Upper lobe of left lung (tissue), 4 donors: ENCODE measurements at regions not wholly inside any gene's neighbourhood (a gene's known extent, or its start where the extent isn't known, plus 50 kb on each side); places are given as distances from the start of the nearest gene placed in this dataset.

Experiments used
- EP300 ChIP-seq, 4 donors: sonication (generic); formaldehyde crosslinking; IDR thresholded peaks; one replicate each; pipeline ENCODE4 v1.5.1; 2017; ENCODE audit warnings: antibody characterized with exemption in 4 of 4, control low read depth in 2 of 4
- TF ChIP-seq, protein P1 (sequence below), 6 experiments: fragments of 450-650 bp in 4 of 6; fragments of 200-600 bp in 2 of 6; sonication (generic) in 2 of 6; IDR thresholded peaks; one replicate each; pipeline ENCODE4 v1.5.1; 2016 to 2019; ENCODE audit warnings: antibody characterized with exemption in 6 of 6

DNA sequence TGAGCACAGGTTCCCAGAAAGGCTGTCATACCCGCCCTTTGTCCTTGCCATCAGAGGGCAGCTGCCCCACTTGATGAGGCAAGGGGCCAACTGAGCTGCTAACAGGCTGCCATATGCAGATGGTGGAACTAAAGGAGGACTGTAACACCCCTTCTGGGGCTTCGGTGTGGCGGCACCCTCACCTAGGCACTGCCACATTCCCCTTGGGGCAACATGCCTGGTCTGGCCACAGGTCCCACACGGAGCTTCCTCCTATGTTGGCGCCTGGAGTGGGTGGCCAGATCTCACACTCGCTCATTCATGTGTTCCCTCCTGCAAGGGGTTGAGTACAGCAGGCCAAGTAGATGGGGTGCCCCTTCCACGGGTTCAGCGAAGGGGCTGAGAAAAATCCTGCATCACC, 777.4 kb upstream of the CHD1 start:
- TF ChIP-seq, protein P1, sequence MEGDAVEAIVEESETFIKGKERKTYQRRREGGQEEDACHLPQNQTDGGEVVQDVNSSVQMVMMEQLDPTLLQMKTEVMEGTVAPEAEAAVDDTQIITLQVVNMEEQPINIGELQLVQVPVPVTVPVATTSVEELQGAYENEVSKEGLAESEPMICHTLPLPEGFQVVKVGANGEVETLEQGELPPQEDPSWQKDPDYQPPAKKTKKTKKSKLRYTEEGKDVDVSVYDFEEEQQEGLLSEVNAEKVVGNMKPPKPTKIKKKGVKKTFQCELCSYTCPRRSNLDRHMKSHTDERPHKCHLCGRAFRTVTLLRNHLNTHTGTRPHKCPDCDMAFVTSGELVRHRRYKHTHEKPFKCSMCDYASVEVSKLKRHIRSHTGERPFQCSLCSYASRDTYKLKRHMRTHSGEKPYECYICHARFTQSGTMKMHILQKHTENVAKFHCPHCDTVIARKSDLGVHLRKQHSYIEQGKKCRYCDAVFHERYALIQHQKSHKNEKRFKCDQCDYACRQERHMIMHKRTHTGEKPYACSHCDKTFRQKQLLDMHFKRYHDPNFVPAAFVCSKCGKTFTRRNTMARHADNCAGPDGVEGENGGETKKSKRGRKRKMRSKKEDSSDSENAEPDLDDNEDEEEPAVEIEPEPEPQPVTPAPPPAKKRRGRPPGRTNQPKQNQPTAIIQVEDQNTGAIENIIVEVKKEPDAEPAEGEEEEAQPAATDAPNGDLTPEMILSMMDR (IDR thresholded peaks at IDR 0.05) = no peak
- TF ChIP-seq EP300 (IDR thresholded peaks at IDR 0.05) = no peak
